ENCODE measurements at regions not wholly inside any gene's neighbourhood (a gene's known extent, or its start where the extent isn't known, plus 50 kb on each side); places are given as distances from the start of the nearest gene placed in this dataset.

- H3K79me2 ChIP-seq (ENCODE audit: insufficient read depth, low read length): no peaks in the 10 kb centered on the region
- H3K9me3 ChIP-seq (ENCODE audit: low read length): peaks cover 3% of the 10 kb centered on the region; the same call in 1 of the 2 replicates
- no TSS peak for BruUV-seq (replicated peaks)
- no peak for TF ChIP-seq ZNF331 (CRISPR knock-in tag; IDR thresholded peaks at IDR 0.05)
- TF ChIP-seq TCF7 (IDR thresholded peaks at IDR 0.05; ENCODE audit: low read depth): 0 out of 2 replicates have a peak, but pooled peaks have one; percentile 8
- peak; percentile 25; the same call in 1 of the 2 replicates for TF ChIP-seq ZNF644 (CRISPR knock-in tag; IDR thresholded peaks at IDR 0.05; ENCODE audit: low read depth)
- H3K4me1 ChIP-seq (ENCODE audit: insufficient read depth, low read length): no peaks in the 10 kb centered on the region
- no peaks in the 10 kb centered on the region for H3K36me3 ChIP-seq (replicated peaks in 1 of 2; ENCODE audit: control insufficient read depth in 1 of 2, insufficient read depth in 2 of 2, low read length in 2 of 2)
- H2AFZ ChIP-seq (ENCODE audit: low read length): no peak overlapping the region
- H3K4me2 ChIP-seq (ENCODE audit: low read depth, low read length): peak overlapping the region; percentile 12; the same call in 1 of the 2 replicates
- H3K9ac ChIP-seq (ENCODE audit: insufficient read depth, low read depth, low read length): no peak overlapping the region
- H3K4me3 ChIP-seq (replicated peaks in 1 of 3; ENCODE audit: insufficient read depth in 1 of 3, low read depth in 2 of 3, low read length in 3 of 3): no peak overlapping the region
- in situ Hi-C loops (cut with HindIII; ENCODE audit: extremely low pct_ligation_motif_present, low pct_unique_long_range_greater_than_20kb) (no loop called here), intact Hi-C loops (cut with micrococcal nuclease; ENCODE audit: unreplicated experiment) (no loop called here)
- no peaks in the 10 kb centered on the region for H3K27me3 ChIP-seq (ENCODE audit: control insufficient read depth in 1 of 2, insufficient read depth in 2 of 2, low read length in 2 of 2)
- POLR2A ChIA-PET: no interaction called here
- DNase-seq (ENCODE audit: low spot score) (peak; percentile 37), FAIRE-seq (no peak), ATAC-seq (no peak)
- no peaks in the 10 kb centered on the region for H4K20me1 ChIP-seq (ENCODE audit: insufficient read depth, low read length)
- H3K27ac ChIP-seq (ENCODE audit: extremely low read length, insufficient read depth, low read length): no peak overlapping the region
- CTCF ChIA-PET (ENCODE audit: low intra/inter-chr PET ratio, low total read pairs): no interaction called here
- 0% methylated on average over 3 of the region's 4 CpGs for WGBS (ENCODE audit: low lambda C conversion rate)
Observed at GRCh38 chr5:24389968-24390367, 254.8 kb downstream of the CDH10 start.

- Histone ChIP-seq H3K9me3 (ENCODE audit: low read length) (peaks cover 3% of the 10 kb centered on the region; the same call in 1 of the 2 replicates), H3K4me1 (ENCODE audit: insufficient read depth, low read length) (no peaks in the 10 kb centered on the region), H3K4me3 (replicated peaks in 1 of 3; ENCODE audit: insufficient read depth in 1 of 3, low read depth in 2 of 3, low read length in 3 of 3) (no peak overlapping the region), H3K27me3 (ENCODE audit: control insufficient read depth in 1 of 2, insufficient read depth in 2 of 2, low read length in 2 of 2) (no peaks in the 10 kb centered on the region), H3K36me3 (replicated peaks in 1 of 2; ENCODE audit: control insufficient read depth in 1 of 2, insufficient read depth in 2 of 2, low read length in 2 of 2) (no peaks in the 10 kb centered on the region), H3K9ac (ENCODE audit: insufficient read depth, low read depth, low read length) (no peak overlapping the region), H3K4me2 (ENCODE audit: low read depth, low read length) (no peak overlapping the region), H2AFZ (ENCODE audit: low read length) (no peak overlapping the region), H4K20me1 (ENCODE audit: insufficient read depth, low read length) (no peaks in the 10 kb centered on the region), H3K79me2 (ENCODE audit: insufficient read depth, low read length) (no peaks in the 10 kb centered on the region), H3K27ac (ENCODE audit: extremely low read length, insufficient read depth, low read length) (no peak overlapping the region)
- intact Hi-C loops (cut with micrococcal nuclease; ENCODE audit: unreplicated experiment): no loop called here
- BruUV-seq (replicated peaks): no TSS peak
- CTCF ChIA-PET (ENCODE audit: low intra/inter-chr PET ratio, low total read pairs): no interaction called here
- ATAC-seq (no peak), FAIRE-seq (no peak), DNase-seq (ENCODE audit: low spot score) (no peak)
- POLR2A ChIA-PET: no interaction called here
- in situ Hi-C loops (cut with HindIII; ENCODE audit: extremely low pct_ligation_motif_present, low pct_unique_long_range_greater_than_20kb): no loop called here
- 25% methylated on average over 5 of the region's 7 CpGs for WGBS (ENCODE audit: low lambda C conversion rate)
- TF ChIP-seq PAF1 (CRISPR knock-in tag; IDR thresholded peaks at IDR 0.05): no peak
- TF ChIP-seq PRDM4 (CRISPR knock-in tag; IDR thresholded peaks at IDR 0.05; ENCODE audit: borderline replicate concordance): no peak
- TF ChIP-seq ZNF24 (IDR thresholded peaks at IDR 0.05): no peak
- TF ChIP-seq IKZF4 (CRISPR knock-in tag; IDR thresholded peaks at IDR 0.05; ENCODE audit: borderline replicate concordance, low read depth, not compliant biosample characterization): no peak
- no peak for TF ChIP-seq CENPX (CRISPR knock-in tag; IDR thresholded peaks at IDR 0.05)
- no peak for TF ChIP-seq HMGXB4 (CRISPR knock-in tag; IDR thresholded peaks at IDR 0.05; ENCODE audit: borderline replicate concordance in 1 of 2, low read depth in 1 of 2)
- TF ChIP-seq ZFYVE20 (CRISPR knock-in tag; IDR thresholded peaks at IDR 0.05; ENCODE audit: borderline replicate concordance, low read depth): no peak
- TF ChIP-seq CREB3 (CRISPR knock-in tag; IDR thresholded peaks at IDR 0.05): no peak
- TF ChIP-seq ZNF672 (CRISPR knock-in tag; IDR thresholded peaks at IDR 0.05): no peak
- no peak for TF ChIP-seq MIER3 (CRISPR knock-in tag; IDR thresholded peaks at IDR 0.05; ENCODE audit: borderline replicate concordance)
- no peak for TF ChIP-seq NPAS2 (CRISPR knock-in tag; IDR thresholded peaks at IDR 0.05; ENCODE audit: borderline replicate concordance)
- no peak for TF ChIP-seq GATAD1 (CRISPR knock-in tag; IDR thresholded peaks at IDR 0.05)
Observed at GRCh38 chr5:24391816-24392215, 253.0 kb downstream of the CDH10 start.

Measured in HepG2 (cell line).